ENCODE measurements at regions not wholly inside any gene's neighbourhood (a gene's known extent, or its start where the extent isn't known, plus 50 kb on each side); places are given as distances from the start of the nearest gene placed in this dataset.

DNA sequence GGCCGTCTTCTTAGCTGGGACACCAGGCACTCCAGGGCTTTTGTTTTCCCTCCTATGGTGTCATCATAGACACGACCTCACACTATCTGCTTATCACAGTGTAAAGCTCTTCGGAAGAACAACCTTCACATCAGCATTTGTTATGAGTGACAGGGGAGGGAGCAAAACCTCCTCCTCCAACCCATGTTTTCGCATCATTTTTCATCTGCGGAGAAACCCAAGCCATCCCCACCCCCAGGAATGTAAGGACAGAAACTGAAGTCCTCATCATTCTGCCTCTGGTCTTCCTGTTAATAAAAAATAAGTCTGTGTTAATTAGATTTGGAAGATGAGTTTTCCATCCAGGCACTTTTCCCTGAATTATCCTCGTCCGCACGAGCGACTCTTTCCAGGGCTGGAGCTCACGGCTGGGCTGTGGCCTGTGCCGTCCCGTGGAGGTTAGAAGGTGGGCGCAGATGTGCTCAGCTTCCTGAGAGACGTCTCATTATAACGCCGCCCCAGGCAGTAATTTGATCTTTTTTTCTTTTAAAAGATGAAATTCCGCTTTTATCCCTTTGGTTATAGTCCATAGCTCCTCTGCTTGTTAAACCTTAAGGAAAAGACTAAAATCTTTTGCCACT is 101.6 kb upstream of the TMEM18 start:
- DNase-seq = peak; percentile 66

DNA sequence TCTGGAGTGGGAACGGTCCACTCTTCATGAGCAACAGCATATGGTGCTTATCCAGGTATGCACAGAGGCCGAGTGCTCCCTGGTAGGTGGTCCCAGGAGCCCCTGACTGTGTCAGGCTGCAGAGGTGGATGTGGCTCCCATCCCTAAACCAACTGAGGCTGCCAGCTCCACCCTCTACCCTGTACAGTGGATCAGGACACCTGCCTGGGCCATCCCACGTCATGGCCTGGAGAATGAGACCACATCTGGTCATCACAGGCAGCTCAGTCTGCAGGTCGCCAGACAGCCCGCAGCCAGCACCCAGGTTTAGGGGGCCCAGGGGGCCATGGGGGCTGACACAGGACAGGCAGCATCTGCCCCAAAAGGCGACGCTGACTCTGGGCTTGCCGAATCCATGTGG is 100.3 kb upstream of the TMEM18 start:
- no peak for DNase-seq

DNA sequence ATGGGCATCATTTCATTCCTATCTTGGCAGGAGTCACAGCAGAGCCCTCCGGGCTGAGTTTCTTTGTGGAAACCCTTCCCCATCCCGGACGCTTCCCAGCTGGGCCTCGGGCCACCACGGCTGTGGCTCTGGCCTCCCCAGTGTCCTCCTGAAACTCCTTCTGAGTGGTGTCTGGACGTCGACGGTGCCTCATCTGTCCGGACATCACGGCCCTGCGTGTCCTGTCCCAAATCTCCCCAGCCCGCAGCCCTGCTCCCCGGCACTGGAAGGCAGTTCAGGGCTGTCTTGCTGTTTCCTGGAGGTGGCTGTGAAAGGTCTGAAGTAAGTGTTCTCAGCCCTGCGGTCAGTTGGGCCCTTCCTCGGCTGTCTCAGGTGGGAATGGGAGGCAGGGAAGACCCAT is 99.8 kb upstream of the TMEM18 start:
- DNase-seq = no peak

DNA sequence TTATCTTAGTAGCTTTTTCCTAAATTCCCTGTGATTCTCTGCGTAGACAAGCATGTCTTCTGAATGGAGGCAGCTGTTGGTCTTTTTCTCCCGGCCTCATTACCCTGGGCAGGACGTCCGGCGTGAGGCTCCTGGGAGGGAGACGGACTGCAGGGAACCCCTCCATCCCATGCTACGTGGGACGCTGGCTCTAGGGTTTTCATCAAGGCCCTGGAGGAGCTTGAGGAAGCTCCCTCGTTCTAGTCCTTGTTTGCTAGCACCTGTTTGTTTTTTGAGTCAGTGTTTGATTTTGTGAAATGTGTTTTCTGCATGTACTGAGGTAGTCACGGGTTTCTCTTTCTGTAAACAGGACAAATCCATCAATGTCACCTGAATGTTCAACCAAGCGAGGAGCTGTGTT is 99.3 kb upstream of the TMEM18 start:
- DNase-seq = no peak

DNA sequence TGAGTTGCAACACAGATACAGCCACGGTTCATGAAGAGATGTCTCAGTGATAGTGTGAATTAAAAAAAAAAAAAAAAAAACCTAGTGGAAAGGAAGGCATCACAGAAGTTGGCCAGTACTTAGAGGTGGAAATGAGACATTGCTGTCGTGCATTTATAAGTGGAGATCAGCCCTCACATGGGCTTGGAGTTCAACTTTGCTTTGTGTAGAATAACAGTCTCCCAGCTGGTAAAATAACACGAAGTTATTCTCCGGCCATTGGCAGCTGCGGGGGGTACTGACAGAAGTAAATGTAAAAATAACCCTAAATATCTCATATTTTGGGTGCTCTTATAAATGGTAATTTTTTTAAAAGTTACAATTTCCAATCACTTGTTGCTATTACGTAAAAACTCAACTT is 98.8 kb upstream of the TMEM18 start:
- no peak for DNase-seq

DNA sequence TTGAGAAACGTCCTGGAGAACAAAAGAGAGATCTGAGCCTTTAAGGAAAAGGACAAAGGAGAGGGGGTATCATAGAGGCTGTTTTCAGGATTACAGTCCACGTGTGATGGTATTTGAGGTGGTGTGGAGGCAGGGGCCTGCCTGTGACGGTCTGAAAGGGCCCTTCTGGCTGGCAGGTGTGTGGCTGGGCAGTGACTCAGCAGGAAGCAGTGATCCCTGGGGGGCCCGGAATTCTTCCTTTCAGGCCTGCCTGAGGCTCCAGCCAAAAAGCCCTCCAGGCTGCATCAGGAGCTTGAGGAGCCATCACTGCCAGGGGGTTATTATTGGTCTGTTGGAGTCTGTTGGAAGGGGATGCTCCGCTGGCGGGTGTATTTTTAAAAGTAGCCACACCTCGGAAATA is 97.2 kb upstream of the TMEM18 start:
- no peak for DNase-seq

DNA sequence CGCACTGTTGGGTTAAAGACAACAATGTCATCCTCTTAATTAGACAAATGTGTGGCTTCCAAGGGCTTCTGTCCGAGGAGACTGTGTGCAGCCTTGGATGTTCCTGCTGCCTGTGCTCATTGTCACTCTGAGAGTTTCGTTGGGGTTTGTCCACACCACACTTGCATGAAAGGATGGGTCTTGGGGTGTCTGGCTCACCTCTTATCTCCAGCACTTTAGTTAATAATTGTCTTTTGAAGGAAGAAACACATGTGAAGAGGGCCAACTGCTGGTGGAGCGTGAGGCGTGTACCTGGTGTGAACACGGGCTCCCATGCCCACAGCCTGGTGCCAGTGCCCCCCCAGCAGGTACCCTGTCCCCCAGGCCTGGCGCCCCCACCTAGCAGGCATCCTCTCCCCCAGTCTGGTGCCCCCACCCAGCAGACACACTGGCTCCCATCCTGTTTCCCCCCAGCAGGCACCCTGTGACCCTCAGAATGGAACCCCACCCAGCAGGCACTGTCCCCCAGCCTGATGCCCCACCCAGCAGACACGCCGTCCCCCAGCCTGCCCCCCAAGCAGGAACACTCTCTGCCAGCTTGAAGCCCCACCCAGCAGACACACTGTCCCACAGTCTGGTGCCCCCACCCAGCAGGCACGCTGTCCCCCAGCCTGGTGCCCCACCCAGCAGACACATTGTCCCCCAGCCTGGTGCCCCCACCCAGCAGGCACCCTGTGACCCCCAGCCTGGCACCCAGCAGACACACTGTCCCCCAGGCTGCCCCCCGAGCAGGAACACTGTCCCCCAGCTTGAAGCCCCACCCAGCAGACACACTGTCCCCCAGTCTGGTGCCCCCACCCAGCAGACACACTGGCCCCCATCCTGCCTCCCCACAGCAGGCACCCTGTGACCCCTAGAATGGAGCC is 96.3 kb upstream of the TMEM18 start:
- DNase-seq = no peak

DNA sequence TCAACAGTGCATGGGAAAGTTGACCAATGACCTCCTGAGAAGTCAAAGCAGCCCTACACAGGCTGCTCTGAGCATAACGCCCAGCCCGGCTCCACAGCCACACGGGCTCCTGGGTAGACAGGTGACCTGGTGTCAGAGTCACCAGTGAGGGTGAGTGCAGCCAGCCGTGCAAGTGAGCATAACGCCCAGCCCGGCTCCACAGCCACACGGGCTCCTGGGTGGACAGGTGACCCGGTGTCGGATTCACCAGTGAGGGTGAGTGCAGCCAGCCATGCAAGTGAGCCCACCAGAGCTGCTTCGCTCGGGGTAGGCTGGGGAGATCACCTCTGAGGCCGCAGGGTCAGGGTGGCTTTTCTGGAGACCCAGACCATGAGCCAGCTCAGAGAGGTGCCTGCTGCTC is 94.3 kb upstream of the TMEM18 start:
- no peak for DNase-seq

DNA sequence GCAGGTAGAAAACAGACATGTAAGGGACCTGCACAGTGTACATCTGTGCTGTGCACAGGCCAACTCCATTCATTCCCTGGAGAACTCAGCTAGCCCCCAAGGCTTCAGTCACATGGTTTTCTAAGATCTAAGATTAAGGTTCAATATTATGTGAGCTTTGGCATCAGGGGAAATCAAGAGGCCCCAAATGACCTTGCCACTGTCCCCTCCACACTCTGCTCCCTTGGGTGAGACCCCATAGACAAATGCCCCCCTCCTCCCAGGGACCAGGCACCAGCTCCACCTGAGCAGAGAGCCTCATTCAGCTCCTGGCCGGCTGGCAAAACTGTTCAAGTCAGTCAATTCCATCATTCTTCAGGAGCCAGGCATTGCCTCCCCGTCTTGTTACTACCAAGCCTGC is 93.6 kb upstream of the TMEM18 start:
- no peak for DNase-seq

DNA sequence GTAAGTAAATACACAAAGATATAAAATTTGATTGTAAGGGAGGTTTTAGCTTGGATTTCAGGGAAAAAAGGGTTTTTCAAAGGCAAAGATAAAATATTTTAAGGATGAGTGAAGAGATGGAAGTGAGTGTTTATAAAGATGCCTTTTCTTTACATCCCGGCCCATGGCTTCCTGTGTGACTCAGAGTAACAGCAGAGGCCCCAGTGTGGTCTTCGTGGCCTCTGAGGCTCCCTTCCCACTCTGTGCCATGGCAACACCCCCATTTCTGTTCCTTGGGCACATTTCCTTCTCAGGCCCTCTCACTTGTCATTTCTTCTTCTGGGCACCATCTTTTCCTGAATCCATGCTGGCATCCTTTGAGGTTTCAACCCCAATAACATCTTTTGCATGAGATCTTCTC is 92.6 kb upstream of the TMEM18 start:
- no peak for DNase-seq

DNA sequence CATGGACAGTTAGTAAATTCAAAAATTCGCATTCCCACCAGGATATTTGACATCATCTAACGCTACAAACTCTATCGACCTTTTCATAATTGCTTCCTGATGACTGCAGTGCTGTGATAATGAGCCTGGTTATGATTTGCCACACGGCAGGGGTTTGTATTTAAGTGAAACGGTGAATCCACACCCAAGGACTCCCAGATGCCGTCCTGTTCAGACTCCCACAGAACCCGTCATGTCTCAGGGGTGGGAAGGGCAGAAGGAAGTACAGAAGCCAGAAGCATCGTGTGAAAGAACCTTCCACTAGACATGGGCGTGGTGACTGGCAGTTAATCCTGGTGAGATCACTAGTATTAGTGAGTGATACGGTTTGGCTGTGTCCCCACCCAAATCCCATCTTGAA is 91.2 kb upstream of the TMEM18 start:
- DNase-seq = no peak

DNA sequence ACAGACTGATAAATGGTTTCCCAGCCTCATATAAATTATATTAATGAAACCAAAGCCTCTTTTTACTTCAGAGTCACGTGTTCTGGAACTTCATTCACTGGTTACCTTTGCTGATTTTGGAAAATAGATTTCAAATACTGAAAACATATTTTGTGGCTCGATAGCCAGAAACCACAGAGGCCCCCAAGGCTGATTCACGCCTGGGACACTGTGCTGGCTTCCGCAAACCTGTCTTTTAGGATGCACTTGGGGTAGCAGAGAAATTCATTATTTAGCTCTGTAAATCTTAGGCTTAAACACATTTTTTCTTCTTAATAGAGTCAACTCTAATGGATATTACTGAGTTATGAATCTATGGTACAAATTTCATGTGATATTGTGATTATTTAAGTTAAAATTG is 90.7 kb upstream of the TMEM18 start:
- no peak for DNase-seq

DNA sequence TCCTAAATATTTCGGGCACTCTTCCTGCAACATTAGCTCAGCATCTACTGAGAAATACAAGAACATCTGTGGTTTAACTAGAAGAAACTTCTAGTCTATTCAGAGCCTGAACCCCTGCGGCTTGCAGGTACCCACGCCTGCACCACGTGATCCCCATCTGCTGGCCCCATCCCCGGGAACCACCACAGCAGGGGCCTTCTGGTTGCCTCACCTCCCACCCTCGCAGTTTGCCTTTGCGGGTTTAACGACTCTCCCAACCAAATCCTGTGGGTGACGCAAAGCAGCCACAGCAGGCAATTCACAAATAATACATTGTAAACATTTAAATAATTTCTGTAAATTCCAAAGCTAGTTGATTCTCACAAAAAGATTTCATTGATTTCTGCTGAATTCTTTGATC is 90.2 kb upstream of the TMEM18 start:
- no peak for DNase-seq

DNA sequence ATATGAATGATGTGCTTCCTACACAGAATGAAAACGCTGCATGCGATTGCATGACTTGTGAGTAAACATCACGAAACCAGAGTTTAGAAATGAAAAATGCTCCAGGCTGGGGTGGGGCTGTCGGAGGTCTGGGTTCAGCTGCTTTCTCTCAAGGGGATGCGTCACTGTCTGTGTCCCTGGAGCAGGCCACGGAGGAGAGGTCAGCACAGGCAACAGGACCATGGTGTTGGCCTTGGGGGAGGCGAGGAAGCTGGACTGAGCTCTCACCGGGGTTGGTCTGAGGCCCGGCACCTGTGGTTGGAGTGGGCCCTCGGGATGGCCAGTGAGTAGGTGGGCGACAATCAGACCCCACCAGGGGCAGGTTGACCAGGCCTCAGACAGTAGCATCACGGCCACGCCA is 89.0 kb upstream of the TMEM18 start:
- DNase-seq = no peak

DNA sequence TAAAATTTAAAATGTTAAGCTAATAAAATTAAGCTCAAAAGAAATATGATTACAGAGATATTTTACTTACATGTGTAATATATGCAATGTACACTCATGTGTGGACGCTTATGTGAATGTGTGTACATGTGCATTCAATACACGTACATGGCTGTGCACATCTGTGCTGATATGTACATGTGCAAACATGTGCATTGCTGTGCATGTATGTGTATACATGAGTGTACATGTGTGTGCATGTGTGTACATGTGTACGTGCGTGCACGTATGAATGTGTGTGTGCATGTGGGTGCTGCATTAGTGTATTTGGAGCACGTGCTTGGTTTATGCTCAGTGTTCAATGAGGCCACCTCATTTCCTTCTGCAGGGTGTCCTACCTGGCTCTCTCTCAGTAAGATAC is 88.2 kb upstream of the TMEM18 start:
- no peak for DNase-seq

DNA sequence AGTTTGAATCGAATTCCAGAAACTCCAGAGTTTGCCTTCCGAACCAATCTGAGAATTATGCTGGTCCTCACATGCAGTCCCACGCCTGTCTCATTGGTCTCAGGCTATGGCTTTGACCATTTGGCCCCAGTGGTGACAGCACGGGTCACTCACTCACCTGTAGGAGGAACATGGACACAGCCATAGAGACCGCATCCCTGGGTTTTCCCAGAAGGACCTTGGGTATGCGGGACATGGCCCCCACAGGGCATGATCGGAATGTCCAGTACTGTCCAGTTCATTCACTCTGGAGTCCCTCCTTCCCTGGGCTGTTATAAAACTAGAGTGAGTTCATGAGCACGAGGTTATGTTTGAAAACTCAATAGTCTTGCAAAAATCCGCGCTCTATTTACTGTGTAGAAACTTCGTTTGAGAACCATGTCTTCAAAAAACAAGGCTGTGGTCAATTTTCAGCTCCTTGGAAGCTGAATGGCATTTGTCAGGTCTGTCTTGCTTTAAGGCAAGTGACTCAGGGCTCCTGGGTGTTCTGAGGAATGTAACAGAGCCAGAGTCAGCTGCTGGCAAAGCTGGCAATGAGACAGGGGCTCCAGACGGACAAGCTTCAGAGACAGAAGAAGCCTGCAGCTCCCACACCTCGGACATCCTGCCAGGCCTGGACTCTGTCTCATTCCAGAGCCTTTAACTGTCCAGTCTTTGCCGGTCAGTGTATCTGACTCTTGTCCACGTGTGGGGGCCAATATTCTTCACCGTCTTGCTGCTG is 86.7 kb upstream of the TMEM18 start:
- DNase-seq = no peak

DNA sequence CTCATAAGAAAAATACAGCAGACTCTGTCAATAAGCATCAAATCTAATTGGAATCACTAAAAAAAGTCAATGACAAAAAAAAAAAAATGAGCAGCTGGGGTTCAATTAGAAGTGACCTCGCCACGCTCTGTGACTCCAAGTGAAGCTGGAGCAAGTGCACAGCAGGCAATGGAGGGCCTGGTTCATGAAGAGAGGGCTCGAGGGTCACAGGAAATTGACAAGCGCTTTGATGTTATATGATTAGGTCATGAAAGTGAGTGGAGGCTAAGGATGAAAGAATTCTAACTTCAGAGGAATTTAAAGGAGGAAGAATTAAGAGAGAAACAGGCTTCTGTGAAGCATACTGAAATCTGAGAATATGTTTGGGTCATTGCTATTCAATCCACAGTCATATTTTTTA is 85.4 kb upstream of the TMEM18 start:
- peak; percentile 80 for DNase-seq

DNA sequence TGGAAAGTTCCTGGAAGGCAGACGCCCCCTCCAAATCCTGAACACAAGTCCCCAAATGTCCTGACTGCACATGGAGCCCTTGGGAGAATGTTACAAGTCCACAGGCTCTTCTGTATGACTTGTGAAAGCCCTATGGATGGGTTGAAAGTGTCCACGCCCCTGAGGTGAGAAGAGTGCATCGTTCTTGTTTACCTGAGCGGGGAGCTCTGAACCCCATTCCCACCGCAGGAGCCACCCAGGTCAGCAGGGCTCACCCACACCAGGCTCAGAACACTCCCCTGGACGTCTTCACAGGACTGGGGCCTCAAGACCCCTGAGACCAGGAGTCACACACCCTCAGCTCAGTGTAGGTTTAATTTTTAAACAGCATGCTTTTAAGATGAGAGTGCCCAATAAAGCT is 84.2 kb upstream of the TMEM18 start:
- no peak for DNase-seq

DNA sequence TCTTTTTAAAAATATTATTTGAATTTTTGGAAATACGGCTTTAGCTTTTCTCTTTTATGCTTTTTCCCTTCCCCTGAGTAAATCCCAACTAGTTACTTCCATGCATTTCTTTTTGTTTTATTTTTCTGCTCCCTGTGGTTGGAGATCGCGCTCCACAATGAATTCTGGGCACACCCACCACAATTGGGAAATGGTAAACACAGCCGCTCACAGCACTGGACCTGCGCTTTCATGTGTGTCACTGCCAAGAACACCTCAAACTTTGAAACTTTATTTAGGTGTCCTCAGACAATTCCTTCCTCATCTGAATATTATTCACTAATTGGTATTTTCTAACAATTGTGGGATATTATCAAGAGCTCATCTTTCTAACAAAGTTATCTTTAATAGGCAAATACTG is 82.8 kb upstream of the TMEM18 start:
- DNase-seq = no peak

DNA sequence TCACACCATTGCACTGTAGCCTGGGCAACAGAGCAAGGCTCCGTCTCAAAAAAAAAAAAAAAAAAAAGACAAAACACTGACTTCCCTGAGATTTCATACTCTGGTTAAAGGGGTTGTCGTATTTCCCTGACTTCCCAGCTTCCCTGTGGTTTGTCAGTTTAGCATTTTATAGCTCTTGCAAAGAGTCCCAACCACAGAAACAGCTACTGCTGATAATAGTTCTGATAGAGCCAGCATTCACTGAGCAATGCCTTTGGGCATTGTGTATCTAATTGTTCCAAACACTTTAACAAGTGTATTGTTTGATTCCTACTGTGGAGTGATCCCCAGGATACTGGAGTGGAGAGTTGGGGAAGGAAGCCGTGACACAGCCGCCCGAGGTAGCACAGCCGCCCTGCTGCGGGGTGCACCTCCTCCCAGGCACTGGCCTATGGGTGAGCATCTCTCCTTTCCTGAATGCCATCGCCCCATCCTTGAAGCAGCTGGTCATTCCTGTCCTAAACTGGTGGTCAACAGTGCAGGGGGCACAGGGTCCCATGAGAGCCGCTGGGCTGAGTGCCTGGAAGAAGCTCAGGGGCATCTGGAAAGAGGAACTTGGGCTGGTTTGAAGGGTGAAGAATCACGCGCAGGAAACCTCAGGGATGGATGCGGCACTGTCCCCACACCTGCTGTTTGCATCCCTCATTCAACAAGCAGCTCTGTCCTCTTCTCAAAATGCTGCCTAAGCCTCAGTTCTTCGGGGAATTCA is 81.0 kb upstream of the TMEM18 start:
- DNase-seq = no peak

DNA sequence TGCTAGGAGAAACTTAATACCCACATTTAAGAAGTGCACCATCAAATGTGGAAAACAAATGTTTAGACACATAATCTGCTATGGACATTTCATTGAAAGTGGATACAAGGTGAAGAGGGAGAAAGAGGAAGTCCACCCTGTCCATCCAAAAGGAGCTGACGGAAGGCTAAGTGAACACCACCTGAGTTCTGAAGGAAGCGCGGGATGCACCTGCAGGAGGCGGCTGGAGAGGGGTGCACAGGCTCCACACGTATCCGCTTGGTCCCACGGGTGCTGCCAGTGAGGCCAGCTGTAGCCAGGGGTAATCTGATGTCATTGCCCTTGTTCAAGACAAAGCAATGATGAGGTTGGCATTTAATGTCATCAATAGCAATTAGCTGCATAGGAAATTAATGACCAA is 75.9 kb upstream of the TMEM18 start:
- no peak for DNase-seq

DNA sequence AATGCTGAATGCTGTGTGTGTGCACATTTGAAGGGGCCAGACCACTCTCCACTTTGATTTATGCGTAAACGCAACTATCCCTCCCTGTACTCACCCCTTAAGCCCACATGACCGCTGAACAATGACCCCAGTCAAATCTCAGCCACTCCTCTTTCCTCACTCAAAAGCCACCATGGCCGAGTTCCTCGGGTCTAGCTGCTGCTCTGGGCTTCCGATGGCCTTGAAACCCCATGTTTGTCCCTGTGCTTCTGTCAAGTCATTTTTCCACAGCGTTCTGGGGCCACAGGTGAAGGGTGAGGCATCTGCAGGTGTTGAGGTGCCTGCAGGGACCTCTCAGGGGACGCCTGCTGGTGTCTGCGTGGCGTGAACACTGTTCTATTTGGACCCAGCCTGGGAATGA is 74.3 kb upstream of the TMEM18 start:
- no peak for DNase-seq

DNA sequence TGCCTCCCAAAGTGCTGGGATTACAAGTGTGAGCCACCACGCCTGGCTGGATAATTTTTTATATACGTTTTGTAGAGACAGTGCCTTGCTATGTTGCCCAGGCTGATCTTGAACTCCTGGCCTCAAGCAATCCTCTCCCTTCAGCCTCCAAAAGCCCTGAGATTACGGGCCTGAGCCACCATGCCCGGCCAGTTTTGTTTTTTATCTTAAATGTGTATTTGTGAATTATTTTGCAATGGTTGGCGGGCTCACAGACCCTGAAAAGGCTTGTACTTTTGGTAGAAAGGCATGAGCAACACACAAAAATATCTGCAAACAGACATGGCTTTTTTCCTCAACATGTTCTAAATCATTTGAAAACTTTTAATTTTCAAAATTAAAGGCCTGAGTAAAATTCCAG is 73.4 kb upstream of the TMEM18 start:
- DNase-seq = no peak
